ENCODE measurements at regions not wholly inside any gene's neighbourhood (a gene's known extent, or its start where the extent isn't known, plus 50 kb on each side); places are given as distances from the start of the nearest gene placed in this dataset.

DNA sequence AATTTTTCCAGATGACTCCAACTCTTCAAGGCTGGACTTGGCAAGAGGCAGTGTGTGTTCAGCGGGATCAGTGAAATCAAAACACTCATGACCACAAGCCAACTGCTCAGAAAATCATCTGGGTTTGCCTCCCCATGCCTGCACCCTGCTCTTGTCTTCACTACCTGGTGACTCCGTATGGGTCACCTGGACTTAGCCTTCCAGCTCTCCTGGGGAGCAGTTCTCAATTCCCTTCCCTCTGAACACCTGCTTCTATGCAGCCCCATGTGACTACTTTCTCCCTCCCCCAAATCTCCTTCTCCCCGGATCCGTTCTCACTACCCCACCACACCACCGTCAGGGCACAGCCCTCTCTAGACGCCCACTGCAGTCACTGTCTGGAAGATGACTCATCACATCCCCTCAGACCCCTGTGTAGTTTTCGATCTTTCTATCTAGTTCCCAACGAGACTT is 130.2 kb upstream of the ID2 start:
- no peak overlapping the region for H3K4me3 ChIP-seq
- no peaks in the 10 kb centered on the region for H3K36me3 ChIP-seq
- WGBS, 5 donors: 61 to 74% (median 72%) methylated on average over 8 of the region's 8 CpGs
- no peaks in the 10 kb centered on the region for H3K9me3 ChIP-seq
- intact Hi-C loops (cut with DNase I; ENCODE audit: low total_unique reads): no loop called here
- DNase-seq: peak in 1 of 2 donors; percentile 15
- no peak for TF ChIP-seq POLR2A (IDR thresholded peaks at IDR 0.05)
- TF ChIP-seq POLR2AphosphoS5 (IDR thresholded peaks at IDR 0.05): no peak
- TF ChIP-seq EP300 (IDR thresholded peaks at IDR 0.05): no peak
- TF ChIP-seq, protein P1, sequence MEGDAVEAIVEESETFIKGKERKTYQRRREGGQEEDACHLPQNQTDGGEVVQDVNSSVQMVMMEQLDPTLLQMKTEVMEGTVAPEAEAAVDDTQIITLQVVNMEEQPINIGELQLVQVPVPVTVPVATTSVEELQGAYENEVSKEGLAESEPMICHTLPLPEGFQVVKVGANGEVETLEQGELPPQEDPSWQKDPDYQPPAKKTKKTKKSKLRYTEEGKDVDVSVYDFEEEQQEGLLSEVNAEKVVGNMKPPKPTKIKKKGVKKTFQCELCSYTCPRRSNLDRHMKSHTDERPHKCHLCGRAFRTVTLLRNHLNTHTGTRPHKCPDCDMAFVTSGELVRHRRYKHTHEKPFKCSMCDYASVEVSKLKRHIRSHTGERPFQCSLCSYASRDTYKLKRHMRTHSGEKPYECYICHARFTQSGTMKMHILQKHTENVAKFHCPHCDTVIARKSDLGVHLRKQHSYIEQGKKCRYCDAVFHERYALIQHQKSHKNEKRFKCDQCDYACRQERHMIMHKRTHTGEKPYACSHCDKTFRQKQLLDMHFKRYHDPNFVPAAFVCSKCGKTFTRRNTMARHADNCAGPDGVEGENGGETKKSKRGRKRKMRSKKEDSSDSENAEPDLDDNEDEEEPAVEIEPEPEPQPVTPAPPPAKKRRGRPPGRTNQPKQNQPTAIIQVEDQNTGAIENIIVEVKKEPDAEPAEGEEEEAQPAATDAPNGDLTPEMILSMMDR (IDR thresholded peaks at IDR 0.05): no peak
- H3K27ac ChIP-seq: no peak overlapping the region
- H3K4me1 ChIP-seq: no peaks in the 10 kb centered on the region
- H3K27me3 ChIP-seq: no peaks in the 10 kb centered on the region

DNA sequence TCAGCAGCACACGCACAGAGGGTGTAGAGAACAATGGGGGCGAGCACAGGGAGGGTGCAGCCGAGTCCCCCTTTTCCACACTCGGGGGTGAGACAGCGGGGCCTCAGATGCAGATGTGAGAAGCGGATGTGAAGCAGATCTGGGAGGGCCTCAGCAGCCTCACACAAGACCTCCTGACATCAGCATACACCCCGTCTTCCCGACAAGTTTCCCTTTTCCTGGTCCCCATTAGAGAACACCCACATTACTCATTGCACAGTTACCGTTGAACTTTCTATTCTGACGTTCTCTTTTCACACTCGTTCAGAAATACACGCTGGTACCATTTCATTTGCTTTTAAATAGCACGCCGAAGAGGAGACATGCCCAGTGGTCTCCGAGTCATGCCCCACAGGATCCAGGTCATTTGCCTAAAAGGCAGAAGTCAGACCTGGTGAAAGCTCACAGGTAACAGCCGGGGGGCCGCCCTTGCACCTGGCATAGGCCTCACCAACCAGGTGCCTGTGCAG is 129.5 kb upstream of the ID2 start:
- WGBS, 5 donors: 86 to 93% (median 91%) methylated on average over 17 of the region's 17 CpGs
- no peaks in the 10 kb centered on the region for H3K4me1 ChIP-seq
- H3K27ac ChIP-seq: no peak overlapping the region
- intact Hi-C loops (cut with DNase I; ENCODE audit: low total_unique reads): no loop called here
- DNase-seq: peak in 1 of 2 donors; percentile 23
- H3K27me3 ChIP-seq: no peaks in the 10 kb centered on the region
- no peaks in the 10 kb centered on the region for H3K9me3 ChIP-seq
- TF ChIP-seq EP300 (IDR thresholded peaks at IDR 0.05) (no peak), POLR2AphosphoS5 (IDR thresholded peaks at IDR 0.05) (no peak), POLR2A (IDR thresholded peaks at IDR 0.05) (no peak)
- TF ChIP-seq, protein P1 (IDR thresholded peaks at IDR 0.05): no peak
- no peak overlapping the region for H3K4me3 ChIP-seq
- H3K36me3 ChIP-seq: no peaks in the 10 kb centered on the region

DNA sequence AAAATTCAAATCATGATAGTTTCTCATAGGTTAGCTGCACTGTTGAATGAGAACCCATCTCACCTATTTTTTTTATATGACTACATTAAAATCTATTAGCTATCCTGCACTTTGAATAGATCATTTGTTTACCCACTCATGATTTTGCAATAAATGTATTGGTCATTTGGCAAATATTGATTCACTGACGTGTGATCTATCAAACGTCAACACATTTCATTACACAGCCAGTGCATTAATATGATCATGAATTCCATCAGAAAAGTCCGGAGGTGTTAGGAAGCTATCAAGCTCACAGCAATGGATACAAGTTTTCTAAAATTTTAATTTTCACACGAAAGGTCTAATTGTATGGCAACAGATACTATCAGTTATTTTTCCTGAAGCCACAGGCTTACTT is 128.2 kb upstream of the ID2 start:
- Histone ChIP-seq H3K9me3 (peaks cover 0 to 6% (median 3%) of the 10 kb centered on the region in 4 donors), H3K4me1 (no peaks in the 10 kb centered on the region), H3K4me3 (no peak overlapping the region), H3K27ac (no peak overlapping the region), H3K27me3 (no peaks in the 10 kb centered on the region), H3K36me3 (no peaks in the 10 kb centered on the region)
- TF ChIP-seq, protein P1 (IDR thresholded peaks at IDR 0.05): no peak
- TF ChIP-seq POLR2AphosphoS5 (IDR thresholded peaks at IDR 0.05): no peak
- no peak for TF ChIP-seq EP300 (IDR thresholded peaks at IDR 0.05)
- no peak for TF ChIP-seq POLR2A (IDR thresholded peaks at IDR 0.05)
- intact Hi-C loops (cut with DNase I; ENCODE audit: low total_unique reads): no loop called here
- 54 to 74% (median 63%) methylated on average over 4 of the region's 4 CpGs for WGBS, 5 donors
- DNase-seq: no peak

DNA sequence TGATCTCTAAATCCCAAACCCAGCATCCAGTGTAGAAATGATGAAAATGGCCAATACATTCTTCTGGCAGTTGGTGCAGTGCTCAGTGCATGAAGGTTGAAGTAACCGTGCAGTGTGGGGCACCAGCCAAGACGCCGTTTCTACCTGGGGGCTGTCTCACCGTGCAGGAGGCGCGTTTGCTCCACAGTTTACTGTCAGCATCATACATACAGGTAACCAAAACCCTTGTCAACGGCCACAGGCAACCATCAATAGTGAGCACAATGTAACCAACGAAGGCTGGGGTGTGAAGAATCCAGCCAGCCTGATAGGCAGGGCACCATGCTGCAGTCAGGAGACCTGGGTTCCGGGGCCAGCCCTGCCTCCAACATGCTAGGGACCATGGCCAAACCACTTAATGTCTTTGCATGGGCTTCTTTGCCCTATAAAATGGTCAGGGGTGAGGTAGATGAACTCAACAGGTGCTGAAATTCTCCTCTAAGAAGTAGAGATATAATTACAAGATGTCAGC is 127.5 kb upstream of the ID2 start:
- Histone ChIP-seq H3K27me3 (no peaks in the 10 kb centered on the region), H3K4me3 (no peak overlapping the region), H3K27ac (no peak overlapping the region), H3K9me3 (peaks cover 0 to 13% (median 4%) of the 10 kb centered on the region in 4 donors), H3K36me3 (no peaks in the 10 kb centered on the region), H3K4me1 (no peaks in the 10 kb centered on the region)
- peak in 1 of 2 donors; percentile 22 for DNase-seq
- intact Hi-C loops (cut with DNase I; ENCODE audit: low total_unique reads): no loop called here
- 95 to 99% (median 98%) methylated on average over 9 of the region's 9 CpGs for WGBS, 5 donors
- no peak for TF ChIP-seq EP300 (IDR thresholded peaks at IDR 0.05)
- TF ChIP-seq POLR2A (IDR thresholded peaks at IDR 0.05): no peak
- TF ChIP-seq POLR2AphosphoS5 (IDR thresholded peaks at IDR 0.05): no peak
- TF ChIP-seq, protein P1 (IDR thresholded peaks at IDR 0.05): no peak
